Activated T-cell treated with anti-CD3 and anti-CD28 coated beads, Interleukin-2, amount 50 U/mL, for 1 hour (primary cell): ENCODE measurements at regions not wholly inside any gene's neighbourhood (a gene's known extent, or its start where the extent isn't known, plus 50 kb on each side); places are given as distances from the start of the nearest gene placed in this dataset.
"Not testable (repeated sequence)": the region's sequence is repeated elsewhere in the genome, so short reads cannot be mapped to it uniquely, and the experiment has no call there.

Source experiments
- DNase-seq: peaks from one replicate; pipeline ENCODE4 v3.0.0-alpha.2; 2020

GRCh38 chr3:197430502-197430901 is 125.3 kb downstream of the BDH1 start:
- no peak for DNase-seq

DNA sequence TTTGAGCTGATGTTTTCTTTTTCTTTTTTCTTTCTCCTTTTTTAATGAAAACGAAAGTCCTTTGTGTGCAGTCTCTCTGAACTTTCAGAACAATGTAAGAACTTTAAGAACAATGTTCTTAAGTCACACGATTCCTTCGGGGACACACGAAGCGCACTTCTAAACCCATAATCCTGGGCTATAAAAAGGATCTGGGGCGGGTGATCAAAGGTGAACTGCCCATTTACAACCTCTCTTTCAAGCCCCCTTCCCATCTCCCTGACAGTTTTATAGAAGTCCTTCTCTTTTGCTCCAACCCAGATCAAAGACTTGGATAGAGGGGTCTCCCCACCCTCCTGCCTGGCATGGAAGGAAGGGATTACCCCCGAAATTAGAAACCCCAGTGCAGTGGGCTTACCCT is 126.8 kb downstream of the BDH1 start:
- no peak for DNase-seq

- DNase-seq: peak; percentile 55
Measured at GRCh38 chr3:197428117-197428801, 127.5 kb downstream of the BDH1 start.

DNA sequence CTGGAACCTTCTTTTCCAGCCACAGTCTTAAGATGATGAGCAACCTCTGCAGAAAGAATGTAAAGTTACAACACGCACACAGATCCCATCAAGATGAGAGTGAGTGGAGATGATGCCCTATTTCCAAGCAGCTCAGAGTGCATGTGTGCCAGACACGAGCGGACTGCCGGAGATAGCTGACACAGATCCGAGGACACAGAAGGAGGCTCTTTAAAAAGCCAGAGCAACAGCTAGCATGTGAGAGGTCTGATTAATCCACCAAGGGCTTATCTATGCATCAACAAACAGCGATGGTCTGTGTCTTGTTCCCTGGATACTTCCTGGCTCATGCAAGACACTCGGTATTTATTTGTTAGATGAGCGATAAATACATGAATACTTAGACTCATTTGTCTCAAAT is 128.6 kb upstream of the DLG1 start:
- DNase-seq: no peak

- DNase-seq: no peak
Measured at GRCh38 chr3:197426121-197426566, 127.7 kb upstream of the DLG1 start.

- DNase-seq: no peak
Measured at GRCh38 chr3:197425485-197426120, 127.2 kb upstream of the DLG1 start.

DNA sequence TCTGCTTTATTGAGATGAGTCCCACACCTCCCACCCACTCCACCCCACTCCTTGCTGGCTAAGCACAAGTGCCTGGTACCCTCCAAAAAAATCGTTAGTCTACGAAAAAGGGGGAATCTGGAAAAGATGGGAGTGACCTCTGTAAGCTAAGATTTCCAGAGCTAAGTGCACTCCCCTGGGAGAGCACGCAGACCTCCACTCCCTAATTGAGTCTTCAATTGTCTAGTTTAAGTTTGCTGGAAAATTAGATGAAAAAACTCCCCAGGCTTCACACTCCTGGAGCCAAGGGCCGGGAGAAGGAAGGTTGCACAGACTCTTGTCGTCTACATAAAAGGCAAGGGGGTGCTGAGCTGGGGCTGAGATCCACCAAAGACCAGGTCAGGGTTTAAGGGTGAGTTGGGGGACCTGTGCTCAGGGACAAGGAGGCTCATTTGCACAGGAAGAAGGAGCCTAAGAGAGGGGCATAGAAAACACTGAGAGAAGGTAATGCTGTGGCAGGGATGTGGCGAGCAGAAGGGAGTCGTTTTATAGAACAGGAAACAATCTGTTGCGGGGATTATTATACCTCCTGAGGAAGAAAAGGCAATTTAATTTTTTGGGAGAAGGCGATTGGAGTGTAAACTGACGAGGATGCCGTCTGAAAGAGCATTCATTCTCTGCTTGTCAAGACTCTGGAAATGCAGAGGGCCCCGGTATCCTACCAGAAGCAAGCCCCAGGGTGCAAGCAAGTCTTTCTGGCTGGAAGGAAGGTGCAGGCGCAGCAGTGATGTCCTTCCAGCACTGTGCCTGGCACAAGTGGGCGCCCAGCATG is 126.5 kb upstream of the DLG1 start:
- no peak for DNase-seq

GRCh38 chr3:197424266-197424665 is 125.9 kb upstream of the DLG1 start:
- no peak for DNase-seq

DNA sequence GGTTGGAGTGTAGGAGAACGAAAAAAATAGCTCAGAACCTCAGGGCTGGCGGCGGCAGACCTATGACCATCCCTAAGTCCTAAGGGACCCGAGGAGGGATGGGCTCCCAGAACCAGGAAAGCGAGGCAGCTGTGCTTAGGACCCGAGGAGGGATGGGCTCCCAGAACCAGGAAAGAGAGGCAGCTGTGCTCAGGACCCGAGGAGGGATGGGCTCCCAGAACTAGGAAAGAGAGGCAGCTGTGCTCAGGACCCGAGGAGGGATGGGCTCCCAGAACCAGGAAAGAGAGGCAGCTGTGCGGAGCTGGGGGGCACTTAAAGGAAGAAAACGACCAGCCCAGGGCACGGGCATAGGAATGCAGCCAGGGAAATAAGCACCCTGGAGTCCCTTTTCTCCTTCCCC is 125.0 kb upstream of the DLG1 start:
- DNase-seq: no peak

DNA sequence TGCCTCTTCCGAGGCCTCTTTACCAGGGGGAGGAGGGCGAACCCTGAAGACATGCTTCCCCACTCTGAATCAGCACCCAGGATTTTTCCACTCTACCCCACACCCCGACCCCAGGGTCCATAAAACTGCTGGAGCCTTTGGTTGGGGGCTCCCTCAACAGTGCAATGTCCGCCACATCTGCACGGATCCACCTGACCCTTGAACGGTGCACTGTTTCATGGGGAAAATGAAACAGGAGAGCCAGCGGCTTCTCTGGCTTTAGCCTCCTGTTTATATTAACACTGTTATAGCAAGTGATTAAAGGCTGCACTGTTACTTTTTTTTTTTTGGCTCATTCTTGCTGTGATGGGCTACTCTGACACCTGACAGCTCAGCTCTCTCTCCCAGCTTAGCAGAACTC is 124.1 kb upstream of the DLG1 start:
- DNase-seq: no peak

DNA sequence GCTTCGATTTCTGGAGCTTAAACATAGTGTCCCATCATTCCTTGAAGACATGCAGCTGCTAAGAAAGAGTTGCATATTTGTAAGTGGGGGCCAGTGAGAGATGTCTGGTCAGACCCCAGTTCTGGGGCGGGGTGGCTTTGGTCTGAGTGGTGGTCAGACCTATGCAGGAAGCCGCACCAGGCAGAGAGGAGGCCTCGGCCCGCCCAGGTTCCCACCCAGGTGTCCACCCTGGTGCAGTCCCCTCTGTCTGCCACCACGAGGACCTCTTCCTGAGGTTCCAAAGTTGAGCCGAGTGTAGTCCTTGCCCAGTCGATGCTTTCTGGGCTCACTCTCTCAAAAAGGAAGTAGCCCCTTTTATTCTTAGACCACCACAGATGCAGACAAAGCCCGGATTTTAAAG is 122.6 kb upstream of the DLG1 start:
- no peak for DNase-seq

- no peak for DNase-seq
Measured at GRCh38 chr3:197420566-197420965, 122.2 kb upstream of the DLG1 start.

- no peak for DNase-seq
Measured at GRCh38 chr3:197420115-197420514, 121.7 kb upstream of the DLG1 start.

DNA sequence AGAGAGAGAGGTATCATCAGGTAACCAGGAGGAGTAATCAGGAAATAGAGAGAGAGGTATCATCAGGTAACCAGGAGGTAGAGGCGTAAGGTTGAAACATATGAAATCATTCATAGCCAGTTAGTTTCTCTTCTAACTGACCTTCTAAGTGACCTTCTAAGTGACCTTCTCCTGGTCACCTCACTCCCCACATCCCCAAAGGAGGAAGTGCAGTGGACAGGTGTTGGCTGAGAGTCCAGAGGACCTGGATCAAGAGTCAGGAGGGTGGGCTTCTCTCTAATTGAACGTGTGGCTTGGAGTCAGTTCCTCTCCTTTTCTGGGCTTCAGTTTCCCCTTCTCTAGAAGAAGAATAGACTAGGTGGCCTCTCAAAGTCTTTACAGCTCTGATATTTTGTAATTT is 121.3 kb upstream of the DLG1 start:
- DNase-seq: no peak

DNA sequence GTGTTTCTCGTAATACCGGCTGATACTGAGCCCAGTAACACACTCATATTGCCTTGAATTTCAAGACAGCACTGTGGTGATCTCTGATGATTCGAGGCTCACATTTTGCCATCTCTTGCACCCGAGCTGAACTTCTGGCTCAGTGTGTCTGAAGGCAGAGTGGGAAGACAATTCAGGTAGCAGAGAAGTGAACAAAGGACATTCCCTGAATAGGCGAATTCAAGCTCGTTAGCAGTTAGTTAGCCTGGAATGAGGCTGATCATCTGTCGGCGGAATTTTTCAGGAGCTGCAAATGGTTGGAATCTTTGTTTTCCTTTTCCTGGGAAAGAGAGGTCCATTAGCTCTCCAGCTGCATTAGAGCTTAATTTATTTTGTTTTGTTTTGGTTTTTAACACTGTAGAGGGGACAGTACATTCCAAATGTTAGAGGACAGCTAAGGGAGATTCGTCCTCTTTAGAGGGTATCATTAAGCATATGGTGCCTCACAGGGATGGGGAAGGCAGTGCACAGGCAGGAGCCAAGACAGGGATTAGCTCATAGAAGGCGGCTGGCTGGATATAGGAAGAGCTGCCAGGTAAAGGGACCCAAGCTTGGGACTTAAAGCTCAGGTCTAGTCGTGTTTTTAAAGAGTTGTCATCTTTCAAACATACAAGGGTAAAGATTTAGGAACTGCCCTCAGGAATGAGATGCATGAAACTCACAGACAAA is 119.7 kb upstream of the DLG1 start:
- no peak for DNase-seq

DNA sequence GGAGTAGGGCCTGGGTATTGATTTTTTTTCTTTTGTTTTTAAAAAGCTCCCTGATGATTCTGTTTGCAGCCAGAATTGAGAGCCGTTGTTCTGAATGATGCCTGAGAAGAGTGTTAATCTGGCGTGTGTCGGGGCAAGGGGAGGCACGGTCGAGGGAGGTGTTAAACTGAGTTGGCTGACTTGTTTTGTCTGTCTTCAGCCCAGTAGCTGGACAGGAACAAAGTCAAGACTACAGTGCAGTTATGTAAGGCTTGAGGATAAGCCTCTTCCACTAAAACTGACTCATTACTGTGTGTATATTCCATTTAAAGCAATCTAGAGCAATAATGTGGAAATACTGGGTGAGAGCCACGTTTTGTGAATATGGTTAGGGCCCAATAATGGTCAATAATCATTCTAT is 119.0 kb upstream of the DLG1 start:
- DNase-seq: no peak

- DNase-seq: not testable (repeated sequence)
Measured at GRCh38 chr3:197411899-197412298, 113.5 kb upstream of the DLG1 start.

DNA sequence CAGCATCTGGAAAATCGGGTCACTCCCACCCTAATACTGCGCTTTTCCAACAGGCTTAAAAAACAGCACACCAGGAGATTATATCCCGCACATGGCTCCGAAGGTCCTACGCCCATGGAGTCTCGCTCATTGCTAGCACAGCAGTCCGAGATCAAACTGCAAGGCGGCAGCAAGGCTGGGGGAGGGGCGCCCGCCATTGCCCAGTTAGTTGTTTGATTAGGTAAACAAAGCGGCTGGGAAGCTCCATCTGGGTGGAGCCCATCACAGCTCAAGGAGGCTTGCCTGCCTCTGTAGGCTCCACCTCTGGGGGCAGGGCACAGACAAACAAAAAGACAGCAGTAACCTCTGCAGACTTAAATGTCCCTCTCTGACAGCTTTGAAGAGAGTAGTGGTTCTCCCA is 111.8 kb upstream of the DLG1 start:
- not testable (repeated sequence) for DNase-seq

DNA sequence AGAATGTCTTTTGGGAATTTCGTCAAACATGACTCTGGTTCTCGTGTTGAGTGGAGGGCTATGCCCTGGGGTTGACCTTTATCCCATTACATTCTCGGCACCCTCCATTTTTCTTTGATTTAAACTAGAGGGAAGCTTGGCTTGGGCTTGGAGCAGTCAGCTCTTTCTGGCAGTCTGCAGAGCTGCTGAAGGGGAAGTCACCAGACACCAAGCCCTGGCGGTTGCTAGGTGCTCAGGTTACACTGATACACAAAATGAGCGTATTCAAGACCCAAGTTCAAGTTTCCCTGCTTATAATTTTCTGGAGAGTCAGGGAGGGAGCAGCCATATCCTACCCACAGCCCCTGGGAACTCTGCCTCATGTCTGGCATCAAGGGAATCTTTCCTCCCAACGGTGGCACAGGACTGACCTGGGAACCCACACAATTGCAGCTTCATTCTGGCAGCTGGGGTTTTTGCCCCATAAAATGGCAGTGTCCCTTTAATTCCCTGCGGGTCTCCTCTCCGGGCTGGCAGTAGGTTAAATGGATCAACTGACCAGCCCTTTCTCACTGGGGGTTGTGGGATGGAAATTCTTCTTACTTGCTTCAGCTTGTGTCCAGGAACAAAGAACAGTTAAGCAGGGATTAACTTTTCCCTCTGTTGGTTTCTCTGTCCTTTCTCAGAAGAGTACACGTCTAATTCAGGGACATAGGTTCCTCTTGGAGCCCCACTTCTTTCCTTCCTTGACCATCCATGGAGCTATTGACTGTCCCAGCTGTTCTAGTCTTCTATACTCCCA is 110.0 kb upstream of the DLG1 start:
- DNase-seq: no peak

- DNase-seq: no peak
Measured at GRCh38 chr3:197407526-197407925, 109.1 kb upstream of the DLG1 start.

DNA sequence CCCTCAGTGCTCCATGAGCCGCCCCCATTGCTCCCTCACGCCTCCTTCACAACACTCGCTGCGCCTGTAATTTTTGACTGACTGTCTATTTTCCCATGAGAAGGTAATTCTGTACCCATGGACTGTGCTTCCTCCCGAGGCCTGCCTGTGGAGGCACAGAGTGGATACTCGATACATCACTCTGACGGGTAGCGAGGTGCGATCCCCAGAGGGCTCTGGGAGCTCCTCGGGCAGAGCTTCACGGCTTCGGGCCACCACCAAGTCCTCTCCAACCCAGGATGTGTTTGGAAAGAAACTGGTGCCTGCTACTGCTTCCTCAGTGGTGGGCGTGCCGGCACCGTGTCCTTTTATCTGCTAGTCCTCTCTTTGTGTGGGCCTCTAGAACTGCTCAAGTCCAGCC is 108.6 kb upstream of the DLG1 start:
- no peak for DNase-seq

DNA sequence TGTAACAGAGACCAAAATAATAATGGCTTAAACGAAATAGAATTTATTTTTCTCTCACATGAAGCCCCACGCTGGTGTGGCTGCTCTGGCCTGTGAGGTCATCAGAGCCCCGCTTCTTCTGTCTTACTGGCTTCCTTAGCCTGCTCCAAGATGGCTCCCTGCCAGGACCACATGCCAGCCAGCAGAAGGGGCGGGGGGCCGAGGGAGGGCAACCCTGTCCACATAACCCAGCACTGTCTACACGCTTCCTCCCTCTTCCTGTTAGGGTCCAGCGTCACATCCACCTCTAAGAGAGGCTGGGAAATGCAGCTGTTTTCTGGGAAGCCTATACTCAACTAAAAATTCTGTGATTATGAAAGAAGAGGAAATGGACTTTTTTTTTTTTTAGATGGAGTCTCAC is 107.9 kb upstream of the DLG1 start:
- no peak for DNase-seq

DNA sequence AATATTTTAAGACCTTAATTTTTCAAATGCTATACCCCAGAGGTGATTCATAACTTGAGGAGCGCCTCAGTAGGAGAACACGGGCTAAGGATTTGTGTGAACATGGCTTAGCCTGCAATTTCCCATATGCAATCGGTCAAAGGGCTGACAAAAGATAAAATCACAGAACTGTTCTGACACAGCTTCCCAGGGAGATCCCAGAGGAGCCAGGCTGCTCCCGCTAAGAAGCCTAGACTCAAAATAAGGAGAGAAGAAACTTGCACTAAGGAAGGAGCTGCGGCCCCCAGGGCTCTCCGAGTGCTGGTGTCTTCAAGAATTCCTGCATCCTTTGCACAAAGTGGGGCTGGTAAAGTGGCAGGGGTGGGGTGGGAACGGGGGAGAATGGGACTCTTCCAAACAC is 106.3 kb upstream of the DLG1 start:
- DNase-seq: no peak
